ENCODE measurements at regions not wholly inside any gene's neighbourhood (a gene's known extent, or its start where the extent isn't known, plus 50 kb on each side); places are given as distances from the start of the nearest gene placed in this dataset.
"Not testable (repeated sequence)": the region's sequence is repeated elsewhere in the genome, so short reads cannot be mapped to it uniquely, and the experiment has no call there.

DNA sequence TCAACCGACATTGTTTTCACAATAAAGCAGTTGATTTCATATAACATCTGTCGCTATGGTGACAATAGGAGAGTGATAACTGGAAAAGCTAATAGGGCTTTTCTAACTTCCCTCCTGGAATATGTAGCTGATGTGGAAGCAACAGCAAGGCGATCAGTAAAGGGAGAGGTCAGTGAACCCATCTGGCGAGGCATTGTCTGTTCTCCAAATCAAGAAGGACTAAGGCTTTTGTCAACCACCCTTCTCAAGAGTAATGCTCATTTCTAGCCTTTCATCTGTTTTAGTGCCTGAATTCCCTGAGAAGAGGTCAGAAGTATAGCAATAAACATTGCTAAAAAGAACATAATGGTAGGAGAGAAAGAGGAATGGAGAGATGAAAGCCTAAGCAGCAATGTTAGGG, 201.3 kb downstream of the AKAP7 start:
- DNase-seq (ENCODE audit: low read depth, low spot score) = no peak

DNA sequence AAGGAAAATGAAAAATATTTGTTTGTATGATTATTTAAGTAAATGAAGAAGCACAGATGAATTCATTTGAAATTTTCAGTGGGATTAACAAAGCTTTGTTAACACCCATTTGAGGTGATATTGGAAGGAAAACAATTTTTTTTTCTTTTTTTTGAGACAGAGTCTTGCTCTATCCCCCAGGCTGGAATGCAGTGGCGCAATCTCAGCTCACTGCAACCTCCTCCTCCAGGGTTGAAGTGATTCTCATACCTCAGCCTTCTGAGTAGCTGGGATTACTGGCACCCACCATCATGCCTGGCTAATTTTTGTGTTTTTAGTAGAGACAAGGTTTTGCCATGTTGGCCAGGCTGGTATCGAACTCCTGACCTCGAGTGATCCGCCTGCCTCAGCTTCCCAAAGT, 211.6 kb downstream of the AKAP7 start:
- DNase-seq (ENCODE audit: low read depth, low spot score) = not testable (repeated sequence)

DNA sequence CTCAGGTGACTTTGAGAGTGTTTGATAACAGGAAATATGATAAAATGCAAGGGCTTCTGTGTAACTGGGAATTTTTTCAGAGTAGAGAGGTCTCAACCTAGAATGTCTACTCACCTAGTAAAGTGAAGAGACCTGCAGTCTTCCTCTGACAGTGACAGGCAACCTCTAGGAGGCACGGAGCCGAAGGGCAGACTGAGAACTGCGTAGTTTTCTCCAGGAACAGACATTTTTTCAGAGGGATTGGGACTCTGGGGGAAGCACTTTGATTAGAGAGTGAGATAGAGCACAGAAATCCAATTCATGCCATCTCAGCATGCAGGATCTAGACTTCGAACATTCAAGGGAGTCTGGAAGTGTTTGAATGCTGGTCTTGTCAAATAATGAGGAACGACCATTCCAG, 213.3 kb downstream of the AKAP7 start:
- DNase-seq (ENCODE audit: low read depth, low spot score) = no peak

DNA sequence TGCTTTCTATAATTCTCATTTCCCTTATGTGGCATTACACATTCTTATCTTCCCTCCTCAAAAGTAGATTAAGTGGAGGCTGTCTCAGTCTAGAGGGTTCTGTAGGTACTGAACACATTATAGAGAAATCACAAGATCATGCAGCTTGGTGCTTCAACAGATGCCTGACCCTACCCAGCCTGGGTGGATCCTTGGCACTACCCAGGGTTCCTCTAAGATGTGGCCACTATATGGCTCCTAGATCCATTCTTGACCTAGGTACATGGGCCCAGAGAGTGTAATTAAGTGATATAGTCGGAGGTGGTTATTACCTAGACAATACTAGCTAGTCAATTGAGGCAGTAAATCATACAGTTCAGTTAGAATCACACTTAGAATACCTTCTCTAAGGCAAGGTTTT, 213.9 kb downstream of the AKAP7 start:
- no peak for DNase-seq (ENCODE audit: low read depth, low spot score)

DNA sequence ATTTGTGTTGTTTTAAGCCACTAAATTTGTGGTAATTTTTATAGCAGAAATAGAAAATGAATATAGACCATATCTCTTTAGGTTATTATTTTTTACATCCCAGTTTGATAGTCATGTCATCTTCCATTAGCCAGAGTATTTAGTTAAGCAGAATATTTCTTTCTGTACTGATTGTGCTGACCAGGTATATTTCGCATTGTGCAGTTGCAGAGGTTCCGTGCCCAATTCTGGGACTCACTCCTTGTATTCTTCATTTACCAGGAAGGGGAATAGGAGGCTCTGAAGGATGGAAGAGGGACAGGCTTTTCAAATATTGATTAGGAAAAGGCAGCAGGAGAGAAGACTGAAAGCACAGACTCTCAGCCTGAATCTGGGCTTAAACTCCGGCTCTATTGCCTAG, 217.8 kb downstream of the AKAP7 start:
- DNase-seq (ENCODE audit: low read depth, low spot score) = no peak

DNA sequence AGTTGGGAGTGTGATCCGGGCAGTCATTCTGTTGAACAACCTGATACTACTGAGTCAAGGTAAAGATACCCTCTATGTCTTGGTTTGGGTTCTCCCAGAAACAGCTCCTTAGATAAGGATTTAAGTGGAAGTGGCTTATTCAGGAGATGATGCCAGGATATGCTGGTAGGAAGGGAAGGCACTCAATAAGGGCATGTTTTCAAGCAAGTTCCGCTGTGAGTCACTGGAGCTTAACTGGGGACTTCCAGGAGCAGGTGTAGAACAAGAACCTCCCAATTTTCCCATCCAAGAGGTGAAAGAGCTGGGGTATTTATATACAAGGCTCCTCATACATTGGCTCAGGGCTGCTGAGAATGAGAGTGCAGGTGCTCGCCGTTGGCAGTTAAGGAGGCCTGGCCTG, 218.6 kb downstream of the AKAP7 start:
- DNase-seq (ENCODE audit: low read depth, low spot score) = no peak

DNA sequence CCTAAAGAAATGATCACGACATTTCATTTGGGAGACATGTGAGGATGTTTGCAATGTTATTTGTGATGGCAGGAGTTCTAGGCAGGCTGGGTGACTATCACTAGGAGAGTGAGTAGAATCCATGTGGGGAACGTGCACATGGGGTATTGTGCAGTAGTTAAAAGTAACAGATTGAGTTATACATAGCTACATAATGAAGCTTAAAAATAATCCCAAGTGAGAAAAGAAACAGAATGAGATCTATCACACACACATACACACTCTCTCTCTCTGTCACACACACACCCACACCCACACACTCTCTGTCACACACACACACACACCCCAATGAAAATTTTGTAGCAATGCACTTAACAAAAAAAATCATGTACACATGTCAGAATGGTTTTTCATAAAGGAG, 218.7 kb upstream of the ARG1 start:
- DNase-seq (ENCODE audit: low read depth, low spot score) = no peak

DNA sequence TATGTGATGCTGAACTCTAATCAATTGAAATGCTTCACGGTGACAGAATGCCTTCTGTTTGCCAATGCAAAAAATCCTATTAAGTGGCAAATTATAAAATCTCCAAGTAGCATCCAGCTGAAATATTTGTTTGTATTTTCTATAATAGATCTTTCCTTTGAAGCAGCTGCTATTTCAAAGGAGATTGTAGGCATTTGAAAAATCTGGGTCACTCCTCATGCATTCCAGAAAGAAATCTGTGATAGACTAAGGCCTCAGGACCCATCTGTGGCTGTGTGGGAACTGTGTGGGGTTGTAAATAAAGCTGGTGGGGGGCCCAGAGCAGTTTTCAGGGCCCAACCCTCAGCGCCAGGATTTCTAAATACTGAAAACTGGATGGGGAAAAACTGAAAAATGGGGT, 216.9 kb upstream of the ARG1 start:
- DNase-seq (ENCODE audit: low read depth, low spot score) = no peak

DNA sequence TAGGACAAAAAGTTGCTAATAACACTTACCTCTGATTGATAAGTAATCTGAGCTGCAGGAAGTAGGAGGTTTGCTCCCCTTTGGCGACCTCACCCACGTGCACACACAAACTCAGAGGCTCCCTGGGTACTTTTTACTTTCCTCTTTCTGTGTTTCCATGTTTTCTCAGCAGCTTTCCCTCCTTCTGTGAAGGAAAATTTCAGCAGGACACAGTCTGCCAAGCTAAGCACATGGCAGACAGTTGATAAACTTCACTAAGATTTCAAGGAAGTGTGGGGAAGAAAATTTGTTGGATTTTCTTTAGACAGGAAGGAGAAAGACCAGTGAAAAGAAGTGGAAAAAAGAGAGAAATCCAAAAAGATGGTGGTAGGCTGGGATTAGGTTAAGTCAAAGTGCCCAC, 215.5 kb upstream of the ARG1 start:
- no peak for DNase-seq (ENCODE audit: low read depth, low spot score)

DNA sequence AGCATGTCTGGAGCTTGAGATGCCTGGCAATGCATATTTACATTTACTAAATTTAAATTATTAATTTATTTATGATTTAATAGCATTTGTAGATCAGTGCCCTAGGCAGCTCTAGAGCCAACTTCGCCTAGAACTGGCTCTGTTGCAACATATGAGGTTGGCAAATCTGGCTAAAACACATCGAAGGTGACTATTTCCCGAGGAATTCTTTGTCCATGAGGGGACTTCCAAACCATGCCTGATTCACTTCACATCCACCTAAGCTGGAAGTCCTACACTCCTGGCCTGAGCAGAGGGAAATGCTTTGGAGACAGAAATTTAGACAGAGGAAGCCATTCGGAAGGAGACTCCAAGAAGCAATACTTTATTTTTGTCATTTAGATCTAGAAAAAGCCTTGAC, 211.0 kb upstream of the ARG1 start:
- DNase-seq (ENCODE audit: low read depth, low spot score) = no peak

DNA sequence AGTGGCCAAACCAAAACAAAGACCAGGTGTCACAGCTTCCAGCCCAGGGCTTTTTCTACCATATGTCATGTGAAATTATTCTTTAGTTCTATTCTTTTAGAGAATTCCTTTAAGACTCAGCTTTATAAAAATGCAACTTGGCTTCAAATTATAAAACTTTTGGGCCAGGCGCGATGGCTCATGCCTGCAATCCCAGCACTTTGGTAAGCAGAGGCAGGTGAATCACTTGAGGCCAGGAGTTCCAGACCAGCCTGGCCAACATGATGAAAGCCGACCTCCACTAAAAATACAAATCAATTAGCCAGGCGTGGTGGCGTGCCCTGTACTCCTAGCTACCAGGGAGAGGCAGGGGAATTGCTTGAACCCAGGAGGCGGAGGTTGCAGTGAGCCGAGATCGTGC, 210.3 kb upstream of the ARG1 start:
- no peak for DNase-seq (ENCODE audit: low read depth, low spot score)

DNA sequence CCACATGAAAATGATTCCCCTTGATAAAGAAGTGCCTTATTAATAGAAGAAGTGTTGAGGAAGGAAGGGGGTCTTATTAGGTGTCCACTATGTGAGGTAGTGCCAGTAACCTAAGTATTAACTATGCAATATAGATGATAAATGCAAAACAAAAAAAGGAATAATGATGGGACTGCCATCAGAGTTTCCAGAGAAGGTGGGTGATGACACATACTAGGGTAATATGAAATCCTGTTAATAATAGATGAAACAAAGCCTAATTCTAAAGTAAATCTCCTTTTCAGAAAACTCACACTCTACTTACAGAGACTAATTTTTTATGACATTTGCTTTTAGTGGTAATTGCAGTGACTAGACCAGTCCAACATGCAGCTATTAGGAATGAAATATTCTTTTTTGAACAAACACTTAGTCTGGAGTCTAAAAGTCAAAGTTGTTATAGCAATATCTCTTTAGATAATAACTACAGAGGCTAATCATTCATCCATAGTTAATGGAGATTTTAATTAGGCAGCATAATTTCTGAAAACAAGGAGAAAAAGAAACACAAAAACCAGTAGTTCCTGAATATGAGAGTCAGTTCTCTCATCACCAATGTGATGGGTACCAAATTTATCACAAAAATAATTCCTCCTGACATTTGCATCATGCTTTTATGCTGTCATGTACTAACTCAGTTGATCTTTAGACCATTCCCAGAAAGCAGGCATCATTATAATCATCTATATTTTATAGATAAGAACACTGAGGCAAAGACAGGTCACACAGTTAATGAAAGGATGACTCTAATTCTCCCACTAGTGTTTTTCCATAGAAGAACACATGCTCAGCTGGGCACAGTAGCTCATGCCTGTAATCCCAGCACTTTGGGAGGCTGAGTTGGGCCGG, 208.8 kb upstream of the ARG1 start:
- DNase-seq (ENCODE audit: low read depth, low spot score) = no peak

DNA sequence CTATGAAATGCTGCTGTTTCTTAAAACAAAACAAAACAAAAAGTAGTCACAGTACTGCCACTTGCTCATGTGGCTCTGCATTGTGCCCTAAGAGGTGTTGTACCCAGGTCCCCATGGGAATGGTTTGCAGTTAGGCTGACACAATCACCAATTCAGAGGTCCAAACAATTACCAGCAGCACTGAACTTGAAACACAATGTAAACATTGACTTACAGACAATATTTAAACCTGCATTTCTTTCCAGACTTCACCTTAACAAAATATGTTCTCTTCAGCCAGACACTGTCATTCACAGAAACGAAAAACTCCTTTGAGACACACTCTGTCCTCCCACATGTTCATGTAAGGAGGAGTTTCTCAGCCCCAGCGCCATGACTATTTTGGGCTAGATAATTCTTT, 206.8 kb upstream of the ARG1 start:
- no peak for DNase-seq (ENCODE audit: low read depth, low spot score)

DNA sequence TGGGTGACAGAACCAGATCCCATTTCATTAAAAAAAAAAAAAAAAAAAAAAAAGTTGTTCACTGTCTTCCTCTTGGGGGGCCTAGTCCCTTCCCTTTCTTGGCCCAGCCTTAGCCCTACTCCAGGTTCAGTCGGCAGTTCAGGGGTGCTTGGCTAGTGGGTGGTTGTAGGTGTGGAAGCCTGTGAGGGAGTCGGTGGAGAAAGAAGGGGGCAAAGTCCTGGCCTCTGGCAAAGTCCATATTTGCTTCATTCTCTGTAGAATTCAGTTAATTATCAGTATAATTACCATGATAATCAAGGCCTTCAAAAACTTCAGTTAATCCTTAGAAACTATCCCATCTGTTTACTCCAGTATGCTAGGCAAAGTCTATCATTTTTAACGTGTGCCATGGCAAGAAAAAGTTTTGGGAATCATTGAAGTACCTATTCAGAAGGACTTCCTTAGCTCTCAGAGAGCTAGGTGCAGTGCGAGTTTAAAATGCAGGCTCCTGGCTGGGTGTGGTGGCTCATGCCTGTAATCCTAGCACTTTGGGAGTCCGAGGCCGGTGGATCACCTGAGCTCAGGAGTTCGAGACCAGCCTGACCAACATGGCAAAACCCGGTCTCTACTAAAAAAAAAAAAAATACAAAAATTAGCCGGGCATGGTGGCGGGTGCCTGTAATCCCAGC, 205.7 kb upstream of the ARG1 start:
- DNase-seq (ENCODE audit: low read depth, low spot score) = no peak

DNA sequence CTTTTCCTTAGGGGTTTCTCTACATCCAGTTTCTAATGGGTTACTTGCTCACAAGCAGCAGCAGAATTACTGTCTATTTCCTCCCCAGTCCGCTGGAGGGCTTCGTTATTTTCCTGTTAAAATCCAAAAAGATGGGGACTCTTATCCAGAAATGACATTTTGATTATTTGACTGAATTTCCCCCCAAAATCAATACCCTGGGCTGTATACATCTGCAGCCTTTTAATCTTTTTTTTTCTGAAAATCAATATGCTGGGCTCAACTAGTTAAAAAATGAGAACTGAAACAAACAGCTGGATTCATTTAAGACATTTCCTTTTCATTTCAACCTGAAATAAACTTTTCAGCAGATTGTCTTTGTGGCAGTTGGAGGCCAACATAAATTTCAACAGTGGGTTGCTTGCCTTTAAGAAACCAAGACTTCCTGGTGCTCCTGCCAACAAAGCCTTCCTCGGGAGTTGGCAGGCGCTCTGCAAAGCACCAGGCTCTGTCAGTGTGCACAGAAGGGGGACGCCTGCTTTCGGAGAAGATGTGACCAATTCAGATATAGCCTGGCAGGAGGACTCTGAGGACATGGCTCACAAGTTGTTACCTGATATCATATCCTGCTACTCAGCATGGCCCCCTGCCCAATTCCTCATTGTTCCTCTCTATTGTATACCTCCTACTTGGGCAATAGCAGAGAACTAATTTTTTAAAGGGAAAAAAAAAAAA, 204.7 kb upstream of the ARG1 start:
- DNase-seq (ENCODE audit: low read depth, low spot score) = no peak

DNA sequence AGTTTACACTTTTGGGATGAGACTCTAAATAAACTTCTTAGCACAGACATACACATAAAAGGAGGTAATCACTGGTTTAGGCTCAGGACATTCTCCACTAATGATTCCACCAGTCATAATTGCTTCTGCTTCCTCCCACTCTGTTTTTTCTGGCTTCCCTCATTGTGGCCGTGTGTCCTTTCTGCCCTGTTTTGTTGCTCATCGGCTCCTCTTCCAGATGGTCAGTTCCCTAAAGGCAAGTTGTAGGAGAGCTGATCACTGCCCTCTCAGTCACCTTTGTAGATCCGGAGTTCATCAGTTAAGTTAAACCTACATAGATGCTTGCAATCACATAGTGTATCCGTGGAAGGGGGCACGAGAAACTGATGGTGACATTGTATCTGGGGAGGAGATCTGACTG, 200.5 kb upstream of the ARG1 start:
- DNase-seq (ENCODE audit: low read depth, low spot score) = no peak

DNA sequence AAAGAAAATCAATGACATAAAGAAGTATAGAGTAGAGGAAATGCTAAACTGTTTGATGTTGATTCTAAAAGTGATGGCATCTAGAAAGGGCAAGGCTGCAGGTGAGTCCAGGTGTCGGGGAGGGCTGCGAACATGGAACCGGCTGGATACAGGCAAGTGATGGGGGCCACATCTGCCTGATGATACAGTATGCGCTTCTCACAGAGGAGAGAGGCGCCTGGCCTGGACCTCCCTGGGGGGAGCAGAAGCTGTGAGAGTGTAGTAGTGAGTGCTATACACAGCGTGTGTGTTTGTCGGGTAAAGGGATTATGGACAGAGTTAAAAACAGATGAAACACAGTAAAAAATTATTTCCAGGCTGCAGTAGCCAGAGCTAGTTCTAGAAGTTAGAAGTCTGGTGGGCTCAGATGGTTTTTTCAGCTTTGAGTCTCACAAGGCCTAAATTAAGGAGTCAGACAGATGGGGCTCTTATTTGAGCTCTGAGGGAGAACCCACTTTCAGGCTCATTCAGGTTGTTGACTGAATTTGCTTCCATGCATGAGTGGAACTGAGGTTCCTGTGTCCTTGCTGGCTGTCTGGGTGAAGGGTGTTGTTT, 195.8 kb upstream of the ARG1 start:
- DNase-seq (ENCODE audit: low read depth, low spot score) = no peak

DNA sequence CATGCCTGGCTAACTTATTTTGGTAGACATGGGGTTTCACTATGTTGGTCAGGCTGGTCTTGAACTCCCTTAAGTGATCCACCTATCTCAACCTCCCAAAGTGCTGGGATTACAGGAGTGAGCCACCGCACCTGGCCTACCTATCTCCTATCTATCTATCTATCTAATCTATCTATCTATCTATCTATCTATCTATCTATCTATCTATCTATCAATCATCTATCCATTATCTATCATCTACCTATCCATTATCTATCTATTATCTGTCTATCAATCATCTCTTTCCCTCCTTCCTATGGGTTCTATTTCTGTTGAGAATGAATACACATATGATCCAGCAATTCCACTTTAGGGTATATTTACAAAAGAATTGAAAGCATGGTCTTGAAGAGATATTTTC, 194.2 kb upstream of the ARG1 start:
- DNase-seq (ENCODE audit: low read depth, low spot score) = no peak

DNA sequence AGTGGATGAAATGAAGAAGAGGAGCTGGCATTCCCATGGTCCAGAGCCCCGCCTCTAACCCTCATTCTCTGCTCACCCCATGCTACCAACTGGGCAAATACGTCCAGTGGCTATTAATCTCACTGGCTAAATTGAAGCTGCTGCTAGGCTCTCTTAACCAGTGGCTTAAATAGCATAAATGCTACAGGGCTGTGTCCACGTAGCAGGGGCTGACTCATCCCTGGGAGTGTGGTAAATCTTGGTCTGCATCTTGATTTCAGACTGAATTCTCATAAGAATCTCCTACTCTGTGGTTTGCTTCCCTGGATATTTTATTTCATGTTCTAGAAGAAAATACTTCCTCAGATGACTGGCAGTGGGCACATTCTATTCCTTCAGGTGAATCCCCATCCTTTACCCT, 193.1 kb upstream of the ARG1 start:
- DNase-seq (ENCODE audit: low read depth, low spot score) = no peak

DNA sequence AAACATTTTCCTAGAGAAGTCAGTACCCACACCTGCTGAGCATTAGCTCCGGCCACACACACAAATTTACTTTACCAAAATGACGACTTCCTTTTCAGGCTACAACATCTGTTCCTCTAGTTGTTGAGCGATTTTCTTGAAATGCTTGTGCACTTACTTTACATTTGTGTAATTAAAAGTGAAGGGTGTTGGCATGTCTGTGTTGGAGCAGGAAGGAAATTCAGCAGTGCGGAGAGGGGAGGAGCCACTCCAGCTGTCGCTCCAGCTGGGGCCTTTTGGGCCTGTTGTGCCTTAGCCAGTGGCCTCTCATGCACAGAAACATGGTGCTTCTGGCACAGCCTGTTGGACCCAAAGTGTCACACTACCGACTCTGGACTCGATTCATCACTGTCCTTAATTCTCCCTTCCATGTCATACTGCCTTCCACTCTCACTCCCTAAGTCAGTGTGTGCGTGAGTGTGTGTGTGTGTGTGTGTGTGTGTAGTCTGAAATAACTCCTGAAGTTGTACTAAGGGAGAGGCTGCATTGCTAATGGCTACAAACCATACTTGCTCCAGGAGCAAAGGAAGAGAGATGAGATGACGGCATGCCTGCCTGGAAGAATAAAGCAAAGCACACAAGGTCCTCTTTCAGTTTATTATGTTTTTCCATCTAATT, 191.8 kb upstream of the ARG1 start:
- DNase-seq (ENCODE audit: low read depth, low spot score) = no peak

DNA sequence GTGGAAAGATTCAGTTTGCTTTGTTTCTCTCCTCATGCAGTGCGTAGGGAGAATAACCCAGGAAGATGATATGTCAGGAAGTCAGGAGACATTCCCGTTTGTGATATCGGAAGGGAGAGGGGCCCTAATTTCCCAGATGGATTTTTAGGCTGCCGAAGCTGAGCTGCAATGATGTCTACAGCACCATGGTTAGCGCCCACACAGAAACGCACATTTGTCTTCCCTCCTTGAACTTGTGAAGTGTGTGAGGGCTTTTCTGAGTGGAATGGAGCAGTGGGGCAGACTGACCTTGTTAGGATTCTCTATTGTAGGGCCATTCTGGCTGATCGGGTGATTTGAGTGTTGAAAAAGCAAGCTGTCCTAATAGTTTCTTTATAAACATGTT, 191.3 kb upstream of the ARG1 start:
- DNase-seq (ENCODE audit: low read depth, low spot score) = no peak

DNA sequence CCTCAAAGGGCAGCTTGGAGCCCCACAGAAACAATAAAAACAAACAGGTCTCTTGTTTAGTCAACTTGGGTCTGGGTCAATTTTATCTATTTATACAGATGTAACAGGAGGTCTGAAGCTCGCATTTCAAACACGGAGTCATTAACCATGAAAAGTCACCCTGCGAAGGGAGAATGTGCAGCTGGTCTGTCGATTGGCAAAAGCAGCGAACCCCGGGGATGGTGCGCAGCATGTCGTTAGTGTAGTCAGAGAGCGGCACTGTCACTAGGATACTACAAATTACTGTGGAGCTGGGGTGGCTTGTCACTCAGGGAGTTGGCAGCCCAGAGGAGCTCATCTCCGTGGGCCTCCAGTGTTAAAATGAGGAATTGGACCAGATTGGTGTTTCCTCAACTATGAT, 190.4 kb upstream of the ARG1 start:
- DNase-seq (ENCODE audit: low read depth, low spot score) = no peak
